Ovary (tissue), 7 donors: ENCODE measurements at regions not wholly inside any gene's neighbourhood (a gene's known extent, or its start where the extent isn't known, plus 50 kb on each side); places are given as distances from the start of the nearest gene placed in this dataset.

Experiments used
- DNase-seq, 5 donors: peaks; one replicate each; pipeline ENCODE4 v3.0.0-alpha.2; 2019 to 2020
- H3K27ac ChIP-seq, 2 donors: fragments of 200-600 bp; one replicate each; pipeline versions ENCODE4 v1.5.1 to v1.8.0; 2019 to 2022
- H3K27me3 ChIP-seq: fragments of 200-600 bp; one replicate; pipeline ENCODE4 v1.8.0; 2022
- H3K36me3 ChIP-seq: fragments of 200-600 bp; sonication (generic); one replicate; pipeline ENCODE4 v1.5.1; 2019
- H3K4me1 ChIP-seq: one replicate; pipeline ENCODE4 v1.8.1; 2013; ENCODE audit warnings: mild to moderate bottlenecking, moderate library complexity; ENCODE audit not compliant: insufficient read depth
- H3K4me3 ChIP-seq: fragments of 200-600 bp; sonication (generic); one replicate; pipeline ENCODE4 v1.5.1; 2017
- H3K9me3 ChIP-seq, 2 donors: fragments of 200-600 bp in 1 of 2; sonication (generic) in 1 of 2; one replicate each; pipeline versions ENCODE4 v1.5.1 to v1.8.1; 2013 to 2019; ENCODE audit warnings: mild to moderate bottlenecking in 1 of 2, moderate library complexity in 1 of 2
- EP300 ChIP-seq: sonication (generic); formaldehyde crosslinking; IDR thresholded peaks from one replicate; pipeline ENCODE4 v1.6.1; 2017; ENCODE audit warnings: antibody characterized with exemption
- POLR2A ChIP-seq: fragments of 450-650 bp; IDR thresholded peaks from one replicate; pipeline ENCODE4 v1.6.1; 2017; ENCODE audit warnings: antibody characterized with exemption, mild to moderate bottlenecking, moderate library complexity
- WGBS, 3 donors: extraction: QIAGEN DNeasy Blood & Tissue Kit in 1 of 3; methylation state at CpG; one replicate each; pipeline versions ENCODE4 v1.1.5 to v1.1.7; 2013 to 2017; 5-methylcytosine and 5-hydroxymethylcytosine counted together
- intact Hi-C, 4 donors: fragments of 100-400 bp; cut with DNase I; formaldehyde crosslinking; loops; one replicate each; pipeline versions ENCODE4 v1.11.0 to v1.15.1; 2022 to 2023
- TF ChIP-seq, protein P1 (sequence below), 3 donors: fragments of 450-650 bp in 2 of 3; fragments of 200-600 bp in 1 of 3; IDR thresholded peaks; one replicate each; pipeline versions ENCODE4 v1.5.1 to v1.8.0; 2016 to 2022; ENCODE audit warnings: antibody characterized with exemption in 3 of 3, mild to moderate bottlenecking in 1 of 3
- donor health status: DM: no; HTN: no; CAD: no; lungs with moderate emphysema.
- donor health status: DM: no; HTN: no; CAD: no.
- donor health status: Bipolar disorder and iron deficiency.
- donor health status: DM: no; HTN: no; CAD: no.
- donor health status: DM: yes; HTN: yes; CAD: no.

DNA sequence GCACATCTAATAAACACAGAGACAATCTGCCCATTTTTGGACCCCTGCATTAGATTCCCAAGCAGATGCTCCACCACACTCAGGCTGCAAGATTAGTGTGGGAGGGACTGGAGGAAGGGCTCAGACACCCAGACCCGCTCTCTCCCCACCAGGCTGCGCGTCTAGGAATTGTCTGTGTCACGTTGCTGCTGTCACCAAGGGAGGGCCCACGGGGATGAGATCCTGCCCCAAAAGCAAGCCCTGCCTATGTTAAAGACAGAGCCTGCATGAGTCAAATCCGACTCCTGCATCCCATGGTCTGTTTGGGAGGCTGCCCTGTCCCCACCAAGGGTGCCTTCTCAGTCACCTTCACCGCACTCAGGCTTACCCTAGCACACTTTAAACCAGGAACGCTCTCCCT, 114.4 kb upstream of the ZNF507 start:
- no peaks in the 10 kb centered on the region for H3K4me1 ChIP-seq
- H3K27ac ChIP-seq: no peak overlapping the region
- DNase-seq: no peak
- H3K27me3 ChIP-seq: no peaks in the 10 kb centered on the region
- H3K9me3 ChIP-seq: no peaks in the 10 kb centered on the region
- TF ChIP-seq POLR2A (no peak), EP300 (no peak)
- TF ChIP-seq, protein P1, sequence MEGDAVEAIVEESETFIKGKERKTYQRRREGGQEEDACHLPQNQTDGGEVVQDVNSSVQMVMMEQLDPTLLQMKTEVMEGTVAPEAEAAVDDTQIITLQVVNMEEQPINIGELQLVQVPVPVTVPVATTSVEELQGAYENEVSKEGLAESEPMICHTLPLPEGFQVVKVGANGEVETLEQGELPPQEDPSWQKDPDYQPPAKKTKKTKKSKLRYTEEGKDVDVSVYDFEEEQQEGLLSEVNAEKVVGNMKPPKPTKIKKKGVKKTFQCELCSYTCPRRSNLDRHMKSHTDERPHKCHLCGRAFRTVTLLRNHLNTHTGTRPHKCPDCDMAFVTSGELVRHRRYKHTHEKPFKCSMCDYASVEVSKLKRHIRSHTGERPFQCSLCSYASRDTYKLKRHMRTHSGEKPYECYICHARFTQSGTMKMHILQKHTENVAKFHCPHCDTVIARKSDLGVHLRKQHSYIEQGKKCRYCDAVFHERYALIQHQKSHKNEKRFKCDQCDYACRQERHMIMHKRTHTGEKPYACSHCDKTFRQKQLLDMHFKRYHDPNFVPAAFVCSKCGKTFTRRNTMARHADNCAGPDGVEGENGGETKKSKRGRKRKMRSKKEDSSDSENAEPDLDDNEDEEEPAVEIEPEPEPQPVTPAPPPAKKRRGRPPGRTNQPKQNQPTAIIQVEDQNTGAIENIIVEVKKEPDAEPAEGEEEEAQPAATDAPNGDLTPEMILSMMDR (IDR thresholded peaks at IDR 0.05): no peak
- intact Hi-C loops: no loop called here
- no peaks in the 10 kb centered on the region for H3K36me3 ChIP-seq
- H3K4me3 ChIP-seq: no peak overlapping the region
- WGBS, 3 donors: 74 to 78% (median 74%) methylated on average over 8 of the region's 8 CpGs

DNA sequence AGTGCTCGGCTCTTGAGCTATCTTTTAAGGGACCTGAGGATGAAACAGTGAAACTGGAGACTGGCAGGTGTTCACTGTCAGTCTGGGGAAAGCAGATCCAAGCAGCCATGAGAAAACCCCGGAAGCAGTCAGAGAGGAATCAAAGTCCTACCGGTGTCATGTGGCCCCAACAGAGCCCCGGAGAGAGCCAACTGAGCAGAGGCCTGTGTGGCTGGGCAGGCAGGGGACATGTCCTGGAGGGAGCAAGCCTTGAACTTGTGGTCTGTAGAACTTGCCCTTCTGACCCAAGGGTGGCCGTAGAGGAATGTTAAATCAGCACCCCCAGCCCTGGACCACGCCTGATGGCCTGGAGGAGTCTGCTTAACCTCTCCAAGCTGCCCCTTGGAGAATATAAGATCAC, 113.7 kb upstream of the ZNF507 start:
- intact Hi-C loops: no loop called here
- no peak overlapping the region for H3K27ac ChIP-seq
- no peaks in the 10 kb centered on the region for H3K4me1 ChIP-seq
- no peak for DNase-seq
- TF ChIP-seq, protein P1 (IDR thresholded peaks at IDR 0.05): no peak
- TF ChIP-seq EP300: no peak
- TF ChIP-seq POLR2A: no peak
- H3K27me3 ChIP-seq: no peaks in the 10 kb centered on the region
- H3K4me3 ChIP-seq: no peak overlapping the region
- H3K36me3 ChIP-seq: no peaks in the 10 kb centered on the region
- H3K9me3 ChIP-seq: no peaks in the 10 kb centered on the region
- 79 to 83% (median 81%) methylated on average over 6 of the region's 6 CpGs for WGBS, 3 donors

DNA sequence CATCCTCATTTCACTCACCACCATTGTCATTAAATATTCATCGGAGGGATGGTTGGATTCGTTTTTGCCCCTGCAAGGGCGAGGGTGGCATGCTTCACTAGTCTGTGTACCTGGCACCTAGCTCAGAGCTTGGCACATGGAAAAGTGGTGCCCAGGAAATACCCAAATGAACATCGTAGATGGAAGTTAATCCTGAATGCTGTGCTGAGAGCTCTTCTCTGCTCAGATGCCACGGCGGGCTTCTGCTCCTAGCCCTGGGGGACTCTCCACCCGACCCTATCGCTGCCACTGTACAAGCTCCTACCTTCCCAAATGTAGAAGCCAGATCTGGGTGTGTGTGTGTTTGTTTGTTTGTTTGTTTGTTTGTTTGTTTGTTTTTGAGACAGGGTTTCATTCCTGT, 113.0 kb upstream of the ZNF507 start:
- no peaks in the 10 kb centered on the region for H3K27me3 ChIP-seq
- DNase-seq: no peak

DNA sequence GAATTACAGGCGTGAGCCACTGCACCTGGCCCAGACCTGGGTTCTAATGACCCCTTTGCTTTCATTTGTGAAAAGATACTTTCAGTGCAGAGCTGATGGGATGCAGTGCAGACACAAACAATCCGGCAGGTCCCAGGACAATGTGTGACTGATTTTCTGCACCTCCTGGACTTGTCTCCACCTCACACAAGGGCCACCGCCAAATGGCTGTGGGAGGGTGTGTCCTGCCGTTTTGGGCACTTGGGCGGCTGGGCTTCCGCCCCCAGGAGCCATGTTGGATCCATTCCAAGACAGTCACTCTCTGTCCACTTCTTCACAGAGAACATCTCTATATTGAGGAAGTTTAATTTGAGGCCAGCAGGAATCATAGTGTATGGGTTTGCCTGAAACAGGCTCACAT, 112.3 kb upstream of the ZNF507 start:
- intact Hi-C loops: no loop called here
- H3K4me3 ChIP-seq: no peak overlapping the region
- H3K9me3 ChIP-seq: no peaks in the 10 kb centered on the region
- no peaks in the 10 kb centered on the region for H3K4me1 ChIP-seq
- H3K36me3 ChIP-seq: no peaks in the 10 kb centered on the region
- DNase-seq: no peak
- 47 to 53% (median 51%) methylated on average over 6 of the region's 6 CpGs for WGBS, 3 donors
- TF ChIP-seq, protein P1 (IDR thresholded peaks at IDR 0.05): no peak
- no peak for TF ChIP-seq EP300
- no peak for TF ChIP-seq POLR2A
- no peaks in the 10 kb centered on the region for H3K27me3 ChIP-seq
- H3K27ac ChIP-seq: no peak overlapping the region

More for the DNA sequence above, 113.0 kb upstream of the ZNF507 start:
- H3K4me3 ChIP-seq: no peak overlapping the region
- intact Hi-C loops: no loop called here
- no peaks in the 10 kb centered on the region for H3K4me1 ChIP-seq
- H3K36me3 ChIP-seq: no peaks in the 10 kb centered on the region
- H3K27ac ChIP-seq: no peak overlapping the region
- H3K9me3 ChIP-seq: no peaks in the 10 kb centered on the region
- 86 to 91% (median 89%) methylated on average over 8 of the region's 8 CpGs for WGBS, 3 donors
- no peak for TF ChIP-seq EP300
- no peak for TF ChIP-seq POLR2A
- TF ChIP-seq, protein P1 (IDR thresholded peaks at IDR 0.05): no peak

DNA sequence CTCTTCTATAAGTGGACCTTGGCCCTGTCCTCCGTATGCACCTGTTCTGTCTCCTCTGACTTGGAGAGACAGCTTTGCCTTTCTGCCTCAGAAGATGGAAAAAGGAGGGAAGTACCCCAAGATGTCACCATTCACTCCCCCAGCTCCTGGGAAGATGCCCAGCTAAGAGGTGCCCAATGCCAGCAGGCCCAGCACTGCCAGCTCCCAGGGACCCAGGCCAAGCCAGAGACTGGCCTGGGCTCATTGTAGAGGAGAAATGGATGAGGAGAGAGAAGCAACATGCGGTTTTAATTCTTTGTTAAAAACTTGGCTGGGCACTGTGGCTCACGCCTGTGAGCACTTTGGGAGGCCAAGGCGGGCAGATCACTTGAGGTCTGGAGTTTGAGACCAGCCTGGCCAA, 111.5 kb upstream of the ZNF507 start:
- no peaks in the 10 kb centered on the region for H3K9me3 ChIP-seq
- no peaks in the 10 kb centered on the region for H3K4me1 ChIP-seq
- H3K27ac ChIP-seq: no peak overlapping the region
- no peaks in the 10 kb centered on the region for H3K36me3 ChIP-seq
- H3K27me3 ChIP-seq: no peaks in the 10 kb centered on the region
- WGBS, 3 donors: 84 to 92% (median 87%) methylated on average over 4 of the region's 4 CpGs
- no peak for TF ChIP-seq POLR2A
- no peak for DNase-seq
- intact Hi-C loops: no loop called here
- no peak overlapping the region for H3K4me3 ChIP-seq
